H1 (cell line): ENCODE measurements at regions not wholly inside any gene's neighbourhood (a gene's known extent, or its start where the extent isn't known, plus 50 kb on each side); places are given as distances from the start of the nearest gene placed in this dataset.

Experiments used
- CTCF ChIA-PET: fragments of 300-600 bp; sonication (Branson Sonifier 250); formaldehyde crosslinking; loops from one replicate; lab custom pipeline; 2021; ENCODE audit not compliant: partially characterized antibody; lab: Charles Lee
- POLR2A ChIA-PET: fragments of 300-600 bp; sonication (Branson Sonifier 250); formaldehyde crosslinking; loops from one replicate; lab custom pipeline; 2021; ENCODE audit warnings: inconsistent platforms; ENCODE audit not compliant: partially characterized antibody; lab: Charles Lee
- DNase-seq, 2 experiments: peaks; one replicate each; pipeline versions ENCODE4 v3.0.0 to v3.0.0-alpha.2; 2010 to 2022; ENCODE audit warnings: low spot score in 2 of 2, low read depth in 1 of 2, mixed read lengths in 1 of 2
- FAIRE-seq: peaks from 2 replicates; lab custom pipeline; 2011; peaks lifted over from hg19 to GRCh38; lab: Jason Lieb, UNC
- H2AFZ ChIP-seq: 2 replicates; pipeline ENCODE4 v1.8.1; 2012; ENCODE audit warnings: low read length, inconsistent platforms
- H2AK5ac ChIP-seq: 2 replicates; pipeline ENCODE4 v1.6.1; 2013; ENCODE audit warnings: low read depth, low read length
- H2BK120ac ChIP-seq: replicated peaks from 2 replicates; pipeline ENCODE3; 2013; ENCODE audit warnings: low read depth, low read length, inconsistent platforms
- H2BK12ac ChIP-seq: 2 replicates; pipeline ENCODE4 v1.6.1; 2013; ENCODE audit warnings: low read depth, low read length
- H2BK15ac ChIP-seq: 2 replicates; pipeline ENCODE4 v1.6.1; 2013; ENCODE audit warnings: low read length
- H2BK20ac ChIP-seq: 2 replicates; pipeline ENCODE4 v1.6.1; 2013; ENCODE audit warnings: low read length
- H2BK5ac ChIP-seq: 2 replicates; pipeline ENCODE4 v1.6.1; 2013; ENCODE audit warnings: low read depth, low read length
- H3K14ac ChIP-seq: 2 replicates; pipeline ENCODE4 v1.6.1; 2013; ENCODE audit warnings: inconsistent platforms; ENCODE audit not compliant: insufficient read length
- H3K18ac ChIP-seq: 2 replicates; pipeline ENCODE4 v1.6.1; 2013; ENCODE audit warnings: low read length; ENCODE audit errors: extremely low read depth
- H3K23ac ChIP-seq: 2 replicates; pipeline ENCODE4 v1.6.1; 2013; ENCODE audit warnings: inconsistent platforms; ENCODE audit not compliant: insufficient read length
- H3K23me2 ChIP-seq: 2 replicates; pipeline ENCODE4 v1.6.1; 2013; ENCODE audit warnings: low read depth, low read length
- H3K27ac ChIP-seq: 2 replicates; pipeline ENCODE4 v1.6.1; 2011; ENCODE audit warnings: low read depth, low read length, inconsistent platforms
- H3K27me3 ChIP-seq, 4 experiments: replicated peaks in 1 of 4; 1 replicate in 1 of 4; 2 replicates in 3 of 4; pipeline versions ENCODE4 v1.6.1 to v1.8.1; 2011 to 2013; ENCODE audit warnings: low read length in 3 of 4, mild to moderate bottlenecking in 3 of 4, inconsistent platforms in 2 of 4, mixed read lengths in 2 of 4, moderate library complexity in 1 of 4; ENCODE audit not compliant: control insufficient read depth in 3 of 4, insufficient read depth in 3 of 4; ENCODE audit errors: extremely low read depth in 1 of 4
- H3K36me3 ChIP-seq, 4 experiments: 2 replicates each; pipeline versions ENCODE4 v1.6.1 to v1.8.1; 2011 to 2013; ENCODE audit warnings: mild to moderate bottlenecking in 4 of 4, low read length in 3 of 4, moderate library complexity in 2 of 4, control low read depth in 1 of 4, inconsistent platforms in 1 of 4; ENCODE audit not compliant: insufficient read depth in 4 of 4, control insufficient read depth in 2 of 4
- H3K4ac ChIP-seq: replicated peaks from 2 replicates; pipeline ENCODE3; 2013; ENCODE audit warnings: low read length, low read depth, mixed read lengths, inconsistent platforms; ENCODE audit not compliant: insufficient read length
- H3K4me1 ChIP-seq, 4 experiments: replicated peaks in 1 of 4; 1 replicate in 1 of 4; 2 replicates in 3 of 4; pipeline versions ENCODE4 v1.6.1 to v1.8.1; 2011 to 2013; ENCODE audit warnings: low read length in 3 of 4, inconsistent platforms in 2 of 4, mixed read lengths in 1 of 4; ENCODE audit not compliant: insufficient read depth in 4 of 4, control insufficient read depth in 3 of 4
- H3K4me2 ChIP-seq, 2 experiments: 2 replicates each; pipeline versions ENCODE4 v1.6.1 to v1.8.1; 2011 to 2013; ENCODE audit warnings: low read depth in 2 of 2, low read length in 2 of 2, control low read depth in 1 of 2, inconsistent platforms in 1 of 2, mild to moderate bottlenecking in 1 of 2; ENCODE audit not compliant: insufficient read depth in 1 of 2
- H3K4me3 ChIP-seq, 4 experiments: fragments of 200-600, 300-600 bp in 1 of 4; sonication (generic), shearing (Covaris generic), sonication (Bioruptor Twin) in 1 of 4; 2 replicates each; pipeline versions ENCODE4 v1.5.1 to v1.8.1; 2011 to 2016; ENCODE audit warnings: low read length in 4 of 4, low read depth in 3 of 4, control low read depth in 2 of 4, inconsistent platforms in 2 of 4, mild to moderate bottlenecking in 2 of 4, mixed read lengths in 1 of 4, moderate library complexity in 1 of 4; ENCODE audit not compliant: insufficient read depth in 2 of 4; ENCODE audit errors: extremely low read depth in 1 of 4
- H3K56ac ChIP-seq: replicated peaks from 2 replicates; pipeline ENCODE3; 2013; ENCODE audit warnings: low read depth, mild to moderate bottlenecking, mixed read lengths, low read length, inconsistent platforms; ENCODE audit not compliant: insufficient read length
- H3K79me1 ChIP-seq: 2 replicates; pipeline ENCODE4 v1.6.1; 2013; ENCODE audit warnings: low read depth, low read length, control low read depth
- H3K79me2 ChIP-seq, 2 experiments: 2 replicates each; pipeline versions ENCODE4 v1.6.1 to v1.8.1; 2012 to 2013; ENCODE audit warnings: low read length in 2 of 2, mild to moderate bottlenecking in 2 of 2, inconsistent platforms in 1 of 2; ENCODE audit not compliant: insufficient read depth in 2 of 2, control insufficient read depth in 1 of 2
- H3K9ac ChIP-seq, 4 experiments: replicated peaks in 1 of 4; 1 replicate in 1 of 4; 2 replicates in 3 of 4; pipeline versions ENCODE4 v1.6.1 to v1.8.1; 2011 to 2013; ENCODE audit warnings: low read depth in 3 of 4, low read length in 3 of 4, control low read depth in 2 of 4, mild to moderate bottlenecking in 2 of 4, moderate library complexity in 2 of 4, inconsistent platforms in 1 of 4; ENCODE audit errors: extremely low read depth in 1 of 4
- H3K9me3 ChIP-seq, 2 experiments: 2 replicates each; pipeline versions ENCODE4 v1.6.1 to v1.8.1; 2012 to 2013; ENCODE audit warnings: mild to moderate bottlenecking in 2 of 2, moderate library complexity in 2 of 2, control low read depth in 1 of 2, inconsistent platforms in 1 of 2, low read depth in 1 of 2, low read length in 1 of 2, mixed read lengths in 1 of 2; ENCODE audit not compliant: insufficient read depth in 2 of 2
- H4K20me1 ChIP-seq, 2 experiments: replicated peaks in 1 of 2; 2 replicates each; pipeline versions ENCODE3 to v1.8.1; 2011 to 2013; ENCODE audit warnings: inconsistent platforms in 2 of 2, low read length in 2 of 2, mild to moderate bottlenecking in 1 of 2; ENCODE audit not compliant: insufficient read depth in 2 of 2, control insufficient read depth in 1 of 2
- H4K5ac ChIP-seq: 2 replicates; pipeline ENCODE4 v1.6.1; 2013; ENCODE audit warnings: low read length, low read depth, mixed read lengths, inconsistent platforms; ENCODE audit not compliant: insufficient read length
- H4K8ac ChIP-seq: 2 replicates; pipeline ENCODE4 v1.8.0; 2013; ENCODE audit warnings: mild to moderate bottlenecking, moderate library complexity, low read length, inconsistent platforms; ENCODE audit not compliant: insufficient read depth; ENCODE audit errors: extremely low read depth
- H4K91ac ChIP-seq: replicated peaks from 2 replicates; pipeline ENCODE3; 2013; ENCODE audit warnings: low read length, mixed read lengths, inconsistent platforms; ENCODE audit not compliant: insufficient read length
- BCL11A ChIP-seq, 2 experiments: IDR thresholded peaks; one replicate each; pipeline ENCODE4 v1.6.1; 2011; ENCODE audit warnings: low read depth in 2 of 2, low read length in 2 of 2, mild to moderate bottlenecking in 2 of 2
- EGR1 ChIP-seq: IDR thresholded peaks from 2 replicates; pipeline ENCODE4 v1.6.1; 2011; ENCODE audit warnings: low read depth, low read length, borderline replicate concordance
- NANOG ChIP-seq: IDR thresholded peaks from 2 replicates; pipeline ENCODE4 v1.6.1; 2011; ENCODE audit warnings: low read length, low read depth, mild to moderate bottlenecking, inconsistent platforms; ENCODE audit not compliant: insufficient read depth, poor library complexity, severe bottlenecking
- TEAD4 ChIP-seq: IDR thresholded peaks from 2 replicates; pipeline ENCODE4 v1.6.1; 2012; ENCODE audit warnings: low read depth, low read length, inconsistent platforms, mixed read lengths
- WGBS, 2 experiments: shearing (Covaris generic) in 1 of 2; methylation state at CpG; one replicate each; pipeline versions ENCODE4 v1.1.6 to v1.1.7; 2013 to 2015; ENCODE audit warnings: low lambda C conversion rate in 2 of 2, mixed read lengths in 2 of 2, inconsistent platforms in 1 of 2, low coverage in 1 of 2, missing lambda C conversion rate in 1 of 2; ENCODE audit not compliant: insufficient replicate concordance in 2 of 2, insufficient coverage in 1 of 2, insufficient read length in 1 of 2; ENCODE audit errors: extremely low coverage in 1 of 2, missing lambda C conversion rate in 1 of 2; 5-methylcytosine and 5-hydroxymethylcytosine counted together

GRCh38 chr13:39965309-39965708 is 309.8 kb downstream of the COG6 start:
- Histone ChIP-seq H3K4me1 (no peaks in the 10 kb centered on the region), H3K4ac (no peak overlapping the region), H3K23ac (no peak overlapping the region), H3K79me1 (no peaks in the 10 kb centered on the region), H3K27ac (no peak overlapping the region), H3K18ac (no peak overlapping the region), H3K23me2 (no peaks in the 10 kb centered on the region), H2BK20ac (no peak overlapping the region), H2AK5ac (no peak overlapping the region), H4K91ac (no peak overlapping the region), H3K79me2 (no peaks in the 10 kb centered on the region), H3K14ac (no peak overlapping the region), H2BK120ac (no peak overlapping the region), H3K27me3 (no peaks in the 10 kb centered on the region), H3K36me3 (no peaks in the 10 kb centered on the region), H3K4me3 (no peak overlapping the region), H2AFZ (no peak overlapping the region), H2BK5ac (no peak overlapping the region), H2BK15ac (no peak overlapping the region), H4K5ac (no peak overlapping the region), H3K9ac (no peak overlapping the region), H2BK12ac (no peak overlapping the region), H4K20me1 (no peaks in the 10 kb centered on the region), H3K9me3 (no peaks in the 10 kb centered on the region), H3K4me2 (no peak overlapping the region), H3K56ac (no peak overlapping the region), H4K8ac (no peak overlapping the region)
- FAIRE-seq: no peak
- ChIA-PET CTCF (interaction anchor here (0.8 to 2.6 kb wide), 2 partner anchors 12 to 23 kb away, joined by 3 to 10 read pairs; no protein-coding TSS in a partner anchor), POLR2A (interaction anchor here (1.1 kb wide), 1 partner anchor 230 kb away, joined by 3 read pairs; no protein-coding TSS in a partner anchor)
- DNase-seq: no peak
- 79% methylated on average over 3 of the region's 3 CpGs; no CpG with 5 or more reads in 1 of the 2 experiments for WGBS, 2 experiments
- TF ChIP-seq EGR1 (no peak), BCL11A (IDR thresholded peaks at IDR 0.05; ENCODE audit: low read depth in 2 of 2, low read length in 2 of 2) (no peak), TEAD4 (no peak), NANOG (no peak)
